Right lobe of liver (tissue), 6 donors: ENCODE measurements at regions not wholly inside any gene's neighbourhood (a gene's known extent, or its start where the extent isn't known, plus 50 kb on each side); places are given as distances from the start of the nearest gene placed in this dataset.

Experiments
- ATAC-seq, 4 donors: fragments of 200-7000 bp; cut with Tn5 transposase; one replicate each; pipeline ENCODE4 v1.9.1; 2020; ENCODE audit warnings: mild to moderate bottlenecking in 4 of 4, moderate library complexity in 4 of 4
- DNase-seq, 3 donors: peaks; one replicate each; pipeline ENCODE4 v3.0.0-alpha.2; 2020
- H3K27ac ChIP-seq, 3 donors: fragments of 200-600 bp; one replicate each; pipeline ENCODE4 v1.8.0; 2022
- H3K27me3 ChIP-seq, 2 donors: fragments of 200-600 bp; one replicate each; pipeline ENCODE4 v1.8.0; 2022
- H3K36me3 ChIP-seq, 4 donors: fragments of 200-600 bp; sonication (generic) in 1 of 4; one replicate each; pipeline versions ENCODE4 v1.5.1 to v1.8.0; 2017 to 2022; ENCODE audit warnings: control low read depth in 1 of 4
- H3K4me1 ChIP-seq, 4 donors: fragments of 200-600 bp; sonication (generic) in 1 of 4; one replicate each; pipeline versions ENCODE4 v1.5.1 to v1.8.0; 2017 to 2022; ENCODE audit warnings: control low read depth in 1 of 4
- H3K4me3 ChIP-seq, 3 donors: fragments of 200-600 bp; one replicate each; pipeline ENCODE4 v1.8.0; 2022
- H3K9me3 ChIP-seq, 4 donors: fragments of 200-600 bp; sonication (generic) in 1 of 4; one replicate each; pipeline versions ENCODE4 v1.5.1 to v1.8.0; 2017 to 2022; ENCODE audit warnings: control low read depth in 1 of 4
- POLR2A ChIP-seq: fragments of 450-650 bp; IDR thresholded peaks from one replicate; pipeline ENCODE4 v1.6.1; 2017; ENCODE audit warnings: antibody characterized with exemption, mild to moderate bottlenecking
- WGBS: methylation state at CpG from one replicate; pipeline ENCODE4 v1.1.6; 2018; ENCODE audit warnings: low coverage, low lambda C conversion rate; ENCODE audit not compliant: insufficient coverage; ENCODE audit errors: missing lambda C conversion rate; 5-methylcytosine and 5-hydroxymethylcytosine counted together
- intact Hi-C, 2 donors: fragments of 100-400 bp; cut with DNase I; formaldehyde crosslinking; loops; one replicate each; pipeline versions ENCODE4 v1.11.2 to v1.14.1; 2022
- TF ChIP-seq, protein P1 (sequence below), 4 donors: fragments of 200-600 bp in 3 of 4; fragments of 450-650 bp in 1 of 4; IDR thresholded peaks; one replicate each; pipeline versions ENCODE4 v1.5.1 to v1.8.0; 2016 to 2022; ENCODE audit warnings: antibody characterized with exemption in 4 of 4, mild to moderate bottlenecking in 2 of 4
- donor health status: DM: no; HTN: yes; CAD: no.
- donor health status: DM: no; HTN: no; CAD: no.
- donor health status: DM: no; HTN: no; CAD: no.
- donor health status: DM: no; HTN: yes; CAD: no.
- donor health status: DM: no; HTN: yes; CAD: no.

DNA sequence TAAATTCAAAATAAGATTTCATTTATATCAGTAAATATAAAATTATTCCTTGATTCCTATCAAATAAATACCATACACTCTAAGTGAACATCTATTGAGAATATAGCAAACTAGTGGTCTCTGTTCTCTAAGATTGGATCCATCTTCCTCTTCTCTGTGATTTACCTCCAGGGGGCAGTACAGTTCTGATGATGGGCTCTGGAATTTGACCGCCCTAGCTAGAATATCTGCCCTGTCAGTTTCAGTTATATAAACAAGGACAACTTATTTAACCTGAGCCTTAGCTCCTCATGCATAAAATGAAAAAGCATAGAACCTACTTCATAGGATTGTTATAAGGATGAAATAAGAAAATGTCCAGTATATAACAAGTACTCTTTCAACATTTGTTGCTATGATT is 171.1 kb upstream of the CCDC54 start:
- H3K27me3 ChIP-seq = no peaks in the 10 kb centered on the region
- intact Hi-C loops = no loop called here
- no peak overlapping the region for H3K4me3 ChIP-seq
- 13% methylated on average over 1 of the region's 1 CpG for WGBS
- H3K27ac ChIP-seq = no peak overlapping the region
- H3K4me1 ChIP-seq = no peaks in the 10 kb centered on the region
- DNase-seq (no peak), ATAC-seq (peak; percentile 59 to 87 (median 64))
- TF ChIP-seq, protein P1, sequence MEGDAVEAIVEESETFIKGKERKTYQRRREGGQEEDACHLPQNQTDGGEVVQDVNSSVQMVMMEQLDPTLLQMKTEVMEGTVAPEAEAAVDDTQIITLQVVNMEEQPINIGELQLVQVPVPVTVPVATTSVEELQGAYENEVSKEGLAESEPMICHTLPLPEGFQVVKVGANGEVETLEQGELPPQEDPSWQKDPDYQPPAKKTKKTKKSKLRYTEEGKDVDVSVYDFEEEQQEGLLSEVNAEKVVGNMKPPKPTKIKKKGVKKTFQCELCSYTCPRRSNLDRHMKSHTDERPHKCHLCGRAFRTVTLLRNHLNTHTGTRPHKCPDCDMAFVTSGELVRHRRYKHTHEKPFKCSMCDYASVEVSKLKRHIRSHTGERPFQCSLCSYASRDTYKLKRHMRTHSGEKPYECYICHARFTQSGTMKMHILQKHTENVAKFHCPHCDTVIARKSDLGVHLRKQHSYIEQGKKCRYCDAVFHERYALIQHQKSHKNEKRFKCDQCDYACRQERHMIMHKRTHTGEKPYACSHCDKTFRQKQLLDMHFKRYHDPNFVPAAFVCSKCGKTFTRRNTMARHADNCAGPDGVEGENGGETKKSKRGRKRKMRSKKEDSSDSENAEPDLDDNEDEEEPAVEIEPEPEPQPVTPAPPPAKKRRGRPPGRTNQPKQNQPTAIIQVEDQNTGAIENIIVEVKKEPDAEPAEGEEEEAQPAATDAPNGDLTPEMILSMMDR (IDR thresholded peaks at IDR 0.05) = peak; percentile 23 to 66 (median 48)
- TF ChIP-seq POLR2A = no peak
- no peaks in the 10 kb centered on the region for H3K9me3 ChIP-seq
- no peaks in the 10 kb centered on the region for H3K36me3 ChIP-seq

DNA sequence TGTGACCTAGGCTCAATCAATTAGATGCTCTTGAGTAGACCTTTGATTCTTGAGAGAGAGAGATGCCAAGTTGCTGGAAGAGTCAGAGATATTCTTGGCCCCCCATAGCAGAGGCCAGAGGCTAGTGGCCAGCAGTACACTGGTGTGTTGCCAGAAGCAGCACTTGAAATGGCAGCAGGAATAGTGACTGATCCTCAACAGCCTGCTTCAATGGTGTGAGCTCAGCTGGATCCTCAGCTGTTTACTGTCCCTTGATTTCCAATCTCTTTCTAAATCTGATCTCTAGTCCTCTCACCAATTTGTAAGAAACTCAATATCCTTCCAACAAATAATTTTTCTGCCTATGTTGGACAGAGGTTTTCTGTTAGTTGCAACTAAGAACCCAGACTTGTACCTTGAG is 170.3 kb upstream of the CCDC54 start:
- TF ChIP-seq, protein P1 (IDR thresholded peaks at IDR 0.05) = no peak
- TF ChIP-seq POLR2A = no peak
- H3K4me3 ChIP-seq = no peak overlapping the region
- intact Hi-C loops = no loop called here
- H3K4me1 ChIP-seq = no peaks in the 10 kb centered on the region
- H3K9me3 ChIP-seq = no peaks in the 10 kb centered on the region
- no peaks in the 10 kb centered on the region for H3K27me3 ChIP-seq
- DNase-seq (no peak), ATAC-seq (no peak)
- no peak overlapping the region for H3K27ac ChIP-seq
- no peaks in the 10 kb centered on the region for H3K36me3 ChIP-seq

DNA sequence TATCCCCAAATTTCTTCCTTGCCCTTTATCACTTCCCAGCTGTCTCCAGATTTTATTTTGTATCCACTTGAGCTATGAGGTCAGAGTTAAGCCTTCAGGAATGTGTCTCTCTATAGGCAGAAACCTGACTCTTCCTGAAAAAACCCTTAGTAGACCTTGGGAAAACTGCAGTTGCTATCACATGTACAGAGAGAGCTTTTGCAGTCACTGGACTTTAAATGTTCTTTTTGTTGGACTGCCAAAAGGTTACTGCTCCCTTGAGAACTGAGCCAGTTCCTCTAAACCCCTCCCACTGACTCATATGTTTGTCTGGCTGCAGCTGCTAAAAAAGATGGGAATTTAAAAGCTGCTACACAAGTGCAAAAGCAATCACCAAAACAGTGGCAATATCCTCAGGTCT is 169.1 kb upstream of the CCDC54 start:
- DNase-seq (no peak), ATAC-seq (peak; percentile 66 to 98 (median 82))
- Histone ChIP-seq H3K9me3 (no peaks in the 10 kb centered on the region), H3K27ac (peak overlapping the region in 2 of 3 donors; percentile 14 to 44), H3K36me3 (no peaks in the 10 kb centered on the region), H3K4me3 (no peak overlapping the region), H3K27me3 (no peaks in the 10 kb centered on the region), H3K4me1 (no peaks in the 10 kb centered on the region)
- no peak for TF ChIP-seq POLR2A
- TF ChIP-seq, protein P1 (IDR thresholded peaks at IDR 0.05) = no peak
- intact Hi-C loops = no loop called here

DNA sequence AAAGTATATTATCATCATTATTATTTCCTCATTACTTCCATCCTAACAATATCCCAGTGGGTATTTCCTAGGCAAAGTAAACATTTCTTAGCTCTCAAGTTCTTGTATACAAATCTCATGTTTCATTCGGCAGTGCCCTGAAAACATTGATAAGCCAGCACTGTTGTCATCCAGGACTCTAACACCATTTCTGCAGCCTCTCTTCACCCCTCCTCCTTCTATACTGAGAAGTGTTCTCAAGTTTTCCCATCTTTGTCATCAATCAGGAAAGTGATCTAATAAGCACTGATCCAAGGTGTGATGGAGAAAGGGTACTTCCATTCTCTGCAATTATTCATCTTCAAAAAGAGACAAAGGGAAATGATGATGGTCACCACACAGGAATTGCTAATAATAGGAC is 168.4 kb upstream of the CCDC54 start:
- Histone ChIP-seq H3K27ac (no peak overlapping the region), H3K4me3 (no peak overlapping the region), H3K27me3 (no peaks in the 10 kb centered on the region), H3K9me3 (no peaks in the 10 kb centered on the region), H3K36me3 (no peaks in the 10 kb centered on the region), H3K4me1 (no peaks in the 10 kb centered on the region)
- TF ChIP-seq, protein P1 (IDR thresholded peaks at IDR 0.05) = no peak
- no peak for TF ChIP-seq POLR2A
- DNase-seq (no peak), ATAC-seq (no peak)
- WGBS = 19% methylated on average over 1 of the region's 1 CpG
- intact Hi-C loops = no loop called here

DNA sequence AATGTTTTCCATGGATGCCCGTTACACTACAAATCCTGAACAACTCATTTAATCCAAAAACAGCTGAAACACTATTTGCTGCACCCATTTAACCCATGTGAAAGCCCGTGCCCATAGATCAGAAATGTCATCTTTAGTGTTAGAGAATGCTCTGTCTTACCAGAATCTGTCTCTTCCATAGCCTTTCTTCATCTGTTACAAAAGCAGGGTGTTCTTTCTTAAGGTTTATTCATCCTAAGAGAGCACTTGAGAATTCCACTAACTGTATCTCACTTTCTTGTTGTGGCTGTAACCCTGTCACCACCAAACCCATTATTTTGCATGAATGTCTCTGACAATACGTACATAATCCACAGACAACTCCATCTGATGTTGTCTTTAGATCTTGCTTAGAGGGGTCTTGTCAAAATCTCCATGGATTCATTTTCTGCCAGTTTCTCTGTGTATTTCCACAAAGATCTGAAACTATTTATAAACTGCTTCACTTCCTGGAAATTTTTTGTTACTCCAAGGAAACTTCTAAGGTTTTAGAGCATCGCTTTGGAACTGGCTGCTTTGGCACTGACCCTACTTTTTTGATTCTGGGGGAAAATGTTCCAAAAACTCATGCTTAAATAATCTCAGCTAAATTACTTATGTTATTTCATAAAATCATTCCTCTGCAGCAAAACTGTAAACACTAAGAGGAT is 167.8 kb upstream of the CCDC54 start:
- Histone ChIP-seq H3K27me3 (no peaks in the 10 kb centered on the region), H3K27ac (no peak overlapping the region), H3K9me3 (no peaks in the 10 kb centered on the region), H3K36me3 (no peaks in the 10 kb centered on the region), H3K4me1 (no peaks in the 10 kb centered on the region), H3K4me3 (no peak overlapping the region)
- ATAC-seq = no peak
- WGBS = 58% methylated on average over 4 of the region's 4 CpGs
- TF ChIP-seq, protein P1 (IDR thresholded peaks at IDR 0.05) = no peak
- no peak for TF ChIP-seq POLR2A
- intact Hi-C loops = no loop called here
- DNase-seq = no peak
